ENCODE measurements at regions not wholly inside any gene's neighbourhood (a gene's known extent, or its start where the extent isn't known, plus 50 kb on each side); places are given as distances from the start of the nearest gene placed in this dataset.
A peak's percentile ranks its signal among the peaks of the same experiment; 100 is the strongest.

- DNase-seq: no peak
- Mint-ChIP-seq H3K9me3 (peaks cover 35% of the 10 kb centered on the region), H3K36me3 (ENCODE audit: low read depth) (no peaks in the 10 kb centered on the region), H3K27ac (no peak overlapping the region), H3K4me1 (peaks cover 27% of the 10 kb centered on the region), H3K4me3 (no peak overlapping the region), H3K27me3 (ENCODE audit: low read depth, poor library complexity) (peaks cover 11% of the 10 kb centered on the region)
- no peak for TF ChIP-seq CTCF (IDR thresholded peaks at IDR 0.05)
Measured at GRCh38 chr6:12527339-12527738, 189.2 kb upstream of the PHACTR1 start.

- DNase-seq: no peak
- no peaks in the 10 kb centered on the region for H3K36me3 Mint-ChIP-seq (ENCODE audit: low read depth)
- no peak overlapping the region for H3K4me3 Mint-ChIP-seq
- no peak overlapping the region for H3K27ac Mint-ChIP-seq
- peaks cover 11% of the 10 kb centered on the region for H3K27me3 Mint-ChIP-seq (ENCODE audit: low read depth, poor library complexity)
- peaks cover 35% of the 10 kb centered on the region for H3K9me3 Mint-ChIP-seq
- TF ChIP-seq CTCF (IDR thresholded peaks at IDR 0.05): no peak
- peaks cover 27% of the 10 kb centered on the region for H3K4me1 Mint-ChIP-seq
Measured at GRCh38 chr6:12528136-12528535, 188.4 kb upstream of the PHACTR1 start.

- no peak for DNase-seq
- H3K27ac Mint-ChIP-seq: peak overlapping the region; percentile 75
- no peak overlapping the region for H3K4me3 Mint-ChIP-seq
- peaks cover 27% of the 10 kb centered on the region for H3K4me1 Mint-ChIP-seq
- no peak for TF ChIP-seq CTCF (IDR thresholded peaks at IDR 0.05)
- peaks cover 11% of the 10 kb centered on the region for H3K27me3 Mint-ChIP-seq (ENCODE audit: low read depth, poor library complexity)
- H3K9me3 Mint-ChIP-seq: peaks cover 30% of the 10 kb centered on the region
- H3K36me3 Mint-ChIP-seq (ENCODE audit: low read depth): no peaks in the 10 kb centered on the region
Measured at GRCh38 chr6:12528581-12529363, 187.8 kb upstream of the PHACTR1 start.

- Mint-ChIP-seq H3K4me1 (peaks cover 27% of the 10 kb centered on the region), H3K36me3 (ENCODE audit: low read depth) (no peaks in the 10 kb centered on the region), H3K27me3 (ENCODE audit: low read depth, poor library complexity) (peaks cover 11% of the 10 kb centered on the region), H3K27ac (peak overlapping the region; percentile 31), H3K9me3 (peaks cover 23% of the 10 kb centered on the region), H3K4me3 (no peak overlapping the region)
- DNase-seq: no peak
- no peak for TF ChIP-seq CTCF (IDR thresholded peaks at IDR 0.05)
Measured at GRCh38 chr6:12529364-12530019, 187.1 kb upstream of the PHACTR1 start.

- Mint-ChIP-seq H3K4me1 (peaks cover 27% of the 10 kb centered on the region), H3K9me3 (peaks cover 14% of the 10 kb centered on the region), H3K27me3 (ENCODE audit: low read depth, poor library complexity) (peaks cover 11% of the 10 kb centered on the region), H3K27ac (no peak overlapping the region), H3K36me3 (ENCODE audit: low read depth) (no peaks in the 10 kb centered on the region), H3K4me3 (no peak overlapping the region)
- TF ChIP-seq CTCF (IDR thresholded peaks at IDR 0.05): no peak
- DNase-seq: no peak
Measured at GRCh38 chr6:12530345-12530744, 186.2 kb upstream of the PHACTR1 start.

Measured in nephron progenitor cell (in vitro differentiated cells).